HepG2 (cell line): ENCODE measurements at regions not wholly inside any gene's neighbourhood (a gene's known extent, or its start where the extent isn't known, plus 50 kb on each side); places are given as distances from the start of the nearest gene placed in this dataset.

Experiments
- ATAC-seq: fragments of 200-7000 bp; cut with Tn5 transposase; 3 replicates; pipeline ENCODE4 v1.9.1; 2020; ENCODE audit warnings: mild to moderate bottlenecking, moderate library complexity
- BruUV-seq: library from RNA; stranded (reverse); fragments of 400-500 nt; replicated peaks from 2 replicates; lab custom pipeline; 2021; lab: Mats Ljungman, UMichigan
- CTCF ChIA-PET: fragments of 300-600 bp; formaldehyde crosslinking; extraction: SDS; loops from one replicate; lab custom pipeline; 2021; ENCODE audit warnings: low total read pairs, inconsistent platforms, low intra/inter-chr PET ratio; lab: Yijun Ruan, JAX
- POLR2A ChIA-PET: fragments of 350-600 bp; sonication (Branson Sonifier 250); formaldehyde crosslinking; loops from one replicate; lab custom pipeline; 2020; ENCODE audit warnings: antibody characterized with exemption, inconsistent platforms; lab: Yijun Ruan, JAX
- DNase-seq: peaks from one replicate; pipeline ENCODE4 v3.0.0-alpha.2; 2015; ENCODE audit warnings: low spot score
- FAIRE-seq: peaks from 3 replicates; lab custom pipeline; 2011; peaks lifted over from hg19 to GRCh38; lab: Jason Lieb, UNC
- H2AFZ ChIP-seq: one replicate; pipeline ENCODE4 v1.6.1; 2011; ENCODE audit warnings: low read length, inconsistent platforms
- H3K27ac ChIP-seq: fragments of 300-600 bp; 3 replicates; pipeline ENCODE4 v1.8.0; 2011; ENCODE audit warnings: mixed run types, mild to moderate bottlenecking, mixed read lengths, low read length, inconsistent platforms; ENCODE audit not compliant: insufficient read depth; ENCODE audit errors: extremely low read length
- H3K27me3 ChIP-seq, 2 experiments: fragments of 200-600 bp in 1 of 2; 2 replicates in 1 of 2; 3 replicates in 1 of 2; pipeline versions ENCODE4 v1.6.0 to v1.8.0; 2011; ENCODE audit warnings: low read length in 2 of 2, mild to moderate bottlenecking in 2 of 2, moderate library complexity in 2 of 2, inconsistent platforms in 1 of 2; ENCODE audit not compliant: insufficient read depth in 2 of 2, control insufficient read depth in 1 of 2
- H3K36me3 ChIP-seq, 2 experiments: fragments of 200-600 bp in 1 of 2; replicated peaks in 1 of 2; 2 replicates in 1 of 2; 3 replicates in 1 of 2; pipeline versions ENCODE4 v1.5.1 to v1.8.0; 2011; ENCODE audit warnings: low read length in 2 of 2, inconsistent platforms in 1 of 2; ENCODE audit not compliant: insufficient read depth in 2 of 2, control insufficient read depth in 1 of 2
- H3K4me1 ChIP-seq: 2 replicates; pipeline ENCODE4 v1.5.1; 2012; ENCODE audit warnings: low read length, inconsistent platforms; ENCODE audit not compliant: insufficient read depth
- H3K4me2 ChIP-seq: 2 replicates; pipeline ENCODE4 v1.6.0; 2011; ENCODE audit warnings: low read depth, low read length, inconsistent platforms
- H3K4me3 ChIP-seq, 3 experiments: fragments of 200-600 bp in 1 of 3; sonication (generic), shearing (Covaris generic) in 1 of 3; replicated peaks in 1 of 3; 2 replicates each; pipeline ENCODE4 v1.5.1; 2011 to 2016; ENCODE audit warnings: low read length in 3 of 3, inconsistent platforms in 2 of 3, low read depth in 2 of 3, mild to moderate bottlenecking in 2 of 3, control low read depth in 1 of 3, mixed read lengths in 1 of 3; ENCODE audit not compliant: insufficient read depth in 1 of 3
- H3K79me2 ChIP-seq: one replicate; pipeline ENCODE4 v1.6.1; 2011; ENCODE audit warnings: low read length, inconsistent platforms; ENCODE audit not compliant: insufficient read depth
- H3K9ac ChIP-seq: 2 replicates; pipeline ENCODE4 v1.6.0; 2011; ENCODE audit warnings: mild to moderate bottlenecking, low read depth, low read length, inconsistent platforms; ENCODE audit not compliant: insufficient read depth
- H3K9me3 ChIP-seq: 2 replicates; pipeline ENCODE4 v1.5.1; 2012; ENCODE audit warnings: mild to moderate bottlenecking, low read length
- H4K20me1 ChIP-seq: 2 replicates; pipeline ENCODE4 v1.6.0; 2011; ENCODE audit warnings: inconsistent platforms, mild to moderate bottlenecking, low read length, moderate library complexity; ENCODE audit not compliant: insufficient read depth
- GATAD1 ChIP-seq: IDR thresholded peaks from 2 replicates; pipeline ENCODE4 v1.6.1; 2016; ENCODE audit warnings: missing genetic modification reagents, missing compliant biosample characterization
- HOXA5 ChIP-seq: sonication (generic); formaldehyde crosslinking; IDR thresholded peaks from 2 replicates; pipeline ENCODE4 v1.4.0; 2020; ENCODE audit warnings: missing genetic modification reagents
- KAT8 ChIP-seq: IDR thresholded peaks from 2 replicates; pipeline ENCODE4 v1.6.1; 2016; ENCODE audit warnings: missing genetic modification reagents, missing compliant biosample characterization
- MAFK ChIP-seq, 2 experiments: IDR thresholded peaks in 1 of 2; conservative IDR thresholded peaks in 1 of 2; 2 replicates each; pipeline ENCODE4 v1.6.1; 2011; ENCODE audit warnings: improper control_type of control experiment in 2 of 2, low read length in 2 of 2
- TBL1XR1 ChIP-seq: fragments of 150-350 bp; IDR thresholded peaks from 2 replicates; pipeline ENCODE4 v1.6.1; 2014; ENCODE audit warnings: borderline replicate concordance, low read length; ENCODE audit not compliant: partially characterized antibody
- TOPORS ChIP-seq: sonication (generic); formaldehyde crosslinking; IDR thresholded peaks from 2 replicates; pipeline ENCODE4 v1.8.0; 2023; ENCODE audit warnings: mild to moderate bottlenecking, missing genetic modification reagents
- ZBTB38 ChIP-seq: sonication (generic); formaldehyde crosslinking; IDR thresholded peaks from 2 replicates; pipeline ENCODE4 v1.5.1; 2020; ENCODE audit warnings: mild to moderate bottlenecking, missing genetic modification reagents
- ZNF124 ChIP-seq: sonication (generic); formaldehyde crosslinking; IDR thresholded peaks from 2 replicates; pipeline ENCODE4 v1.4.0; 2020; ENCODE audit warnings: missing genetic modification reagents
- ZNF143 ChIP-seq: sonication (generic); formaldehyde crosslinking; IDR thresholded peaks from 2 replicates; pipeline ENCODE4 v1.4.0; 2020; ENCODE audit warnings: missing genetic modification reagents
- ZNF24 ChIP-seq: fragments of 450-650 bp; IDR thresholded peaks from 2 replicates; pipeline ENCODE4 v1.6.1; 2017; ENCODE audit warnings: antibody characterized with exemption, mild to moderate bottlenecking
- ZNF720 ChIP-seq: sonication (generic); formaldehyde crosslinking; IDR thresholded peaks from 2 replicates; pipeline ENCODE4 v1.4.0; 2020; ENCODE audit warnings: missing genetic modification reagents
- ZNF747 ChIP-seq: sonication (generic); formaldehyde crosslinking; IDR thresholded peaks from 2 replicates; pipeline ENCODE4 v1.8.1; 2023; ENCODE audit warnings: missing genetic modification reagents, mild to moderate bottlenecking, borderline replicate concordance
- ZNF839 ChIP-seq: sonication (generic); formaldehyde crosslinking; IDR thresholded peaks from 2 replicates; pipeline ENCODE4 v1.4.0; 2020; ENCODE audit warnings: missing genetic modification reagents, mild to moderate bottlenecking, borderline replicate concordance
- ZSCAN9 ChIP-seq: IDR thresholded peaks from 2 replicates; pipeline ENCODE4 v1.6.1; 2016; ENCODE audit warnings: borderline replicate concordance
- WGBS: methylation state at CpG from one replicate; pipeline ENCODE4 v1.1.6; 2017; ENCODE audit warnings: low lambda C conversion rate; 5-methylcytosine and 5-hydroxymethylcytosine counted together
- in situ Hi-C: cut with HindIII; loops from 2 replicates; pipeline ENCODE4 v1.10.0; 2017; ENCODE audit warnings: low pct_unique_long_range_greater_than_20kb; ENCODE audit not compliant: extremely low pct_ligation_motif_present
- intact Hi-C: fragments of 100-400 bp; cut with micrococcal nuclease; formaldehyde crosslinking; loops from one replicate; pipeline ENCODE4 v1.10.0; 2022; ENCODE audit not compliant: unreplicated experiment
- TF ChIP-seq, protein P1 (sequence below): sonication (generic); formaldehyde crosslinking; IDR thresholded peaks from 2 replicates; pipeline ENCODE4 v1.4.0; 2020; ENCODE audit warnings: missing genetic modification reagents

DNA sequence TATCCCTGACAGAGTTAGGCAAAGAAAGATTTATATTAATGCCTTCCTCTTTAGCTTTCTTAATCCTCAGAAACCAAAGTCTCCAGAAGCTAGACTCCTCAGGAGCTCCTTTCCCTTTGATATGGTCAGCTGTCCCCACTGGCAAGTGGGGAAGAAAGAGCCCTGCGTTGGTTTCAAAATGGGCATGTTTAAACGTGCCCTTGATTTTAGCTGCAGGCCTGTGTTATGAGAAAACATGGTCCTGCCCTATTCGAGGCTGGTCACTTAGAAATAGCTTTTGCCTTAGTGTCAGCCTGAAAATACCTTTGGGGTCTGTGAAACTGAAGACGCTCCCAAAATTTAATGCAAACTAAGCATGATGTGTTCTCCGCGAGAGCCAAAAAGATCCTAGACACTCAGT, 135.5 kb upstream of the RARB start:
- no peak overlapping the region for H3K9ac ChIP-seq
- no peak overlapping the region for H3K27ac ChIP-seq
- CTCF ChIA-PET = no interaction called here
- no peaks in the 10 kb centered on the region for H3K36me3 ChIP-seq
- no TSS peak for BruUV-seq
- DNase-seq (no peak), FAIRE-seq (no peak), ATAC-seq (no peak)
- in situ Hi-C loops = no loop called here
- WGBS = 65% methylated on average over 6 of the region's 6 CpGs
- H2AFZ ChIP-seq = no peak overlapping the region
- no peaks in the 10 kb centered on the region for H3K27me3 ChIP-seq
- TF ChIP-seq ZNF143 (CRISPR knock-in tag) (no peak), TBL1XR1 (no peak), MAFK (conservative IDR thresholded peaks at IDR 0.05 in 1 of 2, IDR thresholded peaks at IDR 0.05 in 1 of 2; ENCODE audit: low read length in 2 of 2) (no peak), HOXA5 (CRISPR knock-in tag) (no peak), ZNF839 (CRISPR knock-in tag) (no peak), ZNF24 (no peak), ZSCAN9 (CRISPR knock-in tag) (no peak), TOPORS (CRISPR knock-in tag) (no peak), GATAD1 (no peak), ZNF720 (CRISPR knock-in tag) (no peak), KAT8 (no peak), ZNF747 (CRISPR knock-in tag) (no peak), ZNF124 (CRISPR knock-in tag) (no peak), ZBTB38 (CRISPR knock-in tag) (no peak)
- TF ChIP-seq, protein P1, sequence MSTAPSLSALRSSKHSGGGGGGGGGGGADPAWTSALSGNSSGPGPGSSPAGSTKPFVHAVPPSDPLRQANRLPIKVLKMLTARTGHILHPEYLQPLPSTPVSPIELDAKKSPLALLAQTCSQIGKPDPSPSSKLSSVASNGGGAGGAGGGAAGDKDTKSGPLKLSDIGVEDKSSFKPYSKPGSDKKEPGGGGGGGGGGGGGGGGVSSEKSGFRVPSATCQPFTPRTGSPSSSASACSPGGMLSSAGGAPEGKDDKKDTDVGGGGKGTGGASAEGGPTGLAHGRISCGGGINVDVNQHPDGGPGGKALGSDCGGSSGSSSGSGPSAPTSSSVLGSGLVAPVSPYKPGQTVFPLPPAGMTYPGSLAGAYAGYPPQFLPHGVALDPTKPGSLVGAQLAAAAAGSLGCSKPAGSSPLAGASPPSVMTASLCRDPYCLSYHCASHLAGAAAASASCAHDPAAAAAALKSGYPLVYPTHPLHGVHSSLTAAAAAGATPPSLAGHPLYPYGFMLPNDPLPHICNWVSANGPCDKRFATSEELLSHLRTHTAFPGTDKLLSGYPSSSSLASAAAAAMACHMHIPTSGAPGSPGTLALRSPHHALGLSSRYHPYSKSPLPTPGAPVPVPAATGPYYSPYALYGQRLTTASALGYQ (CRISPR knock-in tag) = no peak
- intact Hi-C loops = no loop called here
- no peak overlapping the region for H3K4me2 ChIP-seq
- POLR2A ChIA-PET = no interaction called here
- no peaks in the 10 kb centered on the region for H3K4me1 ChIP-seq
- H3K79me2 ChIP-seq = no peaks in the 10 kb centered on the region
- H3K9me3 ChIP-seq = no peaks in the 10 kb centered on the region
- no peaks in the 10 kb centered on the region for H4K20me1 ChIP-seq
- no peak overlapping the region for H3K4me3 ChIP-seq
